HG02610 (cell line): ENCODE measurements at regions not wholly inside any gene's neighbourhood (a gene's known extent, or its start where the extent isn't known, plus 50 kb on each side); places are given as distances from the start of the nearest gene placed in this dataset.
"Not testable (repeated sequence)": the region's sequence is repeated elsewhere in the genome, so short reads cannot be mapped to it uniquely, and the experiment has no call there.

Experiments used
- ATAC-seq: cut with Tn5 transposase; IDR thresholded peaks from one replicate; pipeline ENCODE4 v1.9.1; 2021; ENCODE audit warnings: mild to moderate bottlenecking, moderate library complexity; ENCODE audit not compliant: unreplicated experiment

- no peak for ATAC-seq
Measured at GRCh38 chr4:129970801-129971200, 874.8 kb downstream of the C4orf33 start.

GRCh38 chr4:129971419-129971818 lies 875.5 kb downstream of the C4orf33 start:
- ATAC-seq: no peak

GRCh38 chr4:129972257-129972656 lies 876.3 kb downstream of the C4orf33 start:
- no peak for ATAC-seq

GRCh38 chr4:129974730-129975129 lies 878.8 kb downstream of the C4orf33 start:
- no peak for ATAC-seq

- ATAC-seq: no peak
Measured at GRCh38 chr4:129978315-129978714, 882.4 kb downstream of the C4orf33 start.

GRCh38 chr4:129988957-129989356 lies 893.0 kb downstream of the C4orf33 start:
- ATAC-seq: no peak

GRCh38 chr4:129994715-129995114 lies 898.8 kb downstream of the C4orf33 start:
- no peak for ATAC-seq

- ATAC-seq: no peak
Measured at GRCh38 chr4:129998436-129999150, 902.6 kb downstream of the C4orf33 start.

- ATAC-seq: no peak
Measured at GRCh38 chr4:129999156-129999555, 903.2 kb downstream of the C4orf33 start.

- ATAC-seq: no peak
Measured at GRCh38 chr4:130008461-130008860, 912.5 kb downstream of the C4orf33 start.

GRCh38 chr4:130012806-130013205 lies 916.9 kb downstream of the C4orf33 start:
- ATAC-seq: not testable (repeated sequence)

GRCh38 chr4:130021706-130022105 lies 925.8 kb downstream of the C4orf33 start:
- no peak for ATAC-seq

- ATAC-seq: no peak
Measured at GRCh38 chr4:130023088-130023487, 927.1 kb downstream of the C4orf33 start.

GRCh38 chr4:130025701-130026100 lies 929.7 kb downstream of the C4orf33 start:
- no peak for ATAC-seq

- no peak for ATAC-seq
Measured at GRCh38 chr4:130026185-130026584, 930.2 kb downstream of the C4orf33 start.

- ATAC-seq: no peak
Measured at GRCh38 chr4:130027973-130028372, 932.0 kb downstream of the C4orf33 start.

- ATAC-seq: no peak
Measured at GRCh38 chr4:130028552-130028951, 932.6 kb downstream of the C4orf33 start.

GRCh38 chr4:130029442-130029841 lies 933.5 kb downstream of the C4orf33 start:
- ATAC-seq: no peak

- ATAC-seq: no peak
Measured at GRCh38 chr4:130031858-130032257, 935.9 kb downstream of the C4orf33 start.

- ATAC-seq: not testable (repeated sequence)
Measured at GRCh38 chr4:130033657-130034056, 937.7 kb downstream of the C4orf33 start.

- ATAC-seq: no peak
Measured at GRCh38 chr4:130034876-130035275, 938.9 kb downstream of the C4orf33 start.

GRCh38 chr4:130035391-130035790 lies 939.4 kb downstream of the C4orf33 start:
- no peak for ATAC-seq

- ATAC-seq: not testable (repeated sequence)
Measured at GRCh38 chr4:130037866-130038265, 941.9 kb downstream of the C4orf33 start.
